ENCODE measurements at regions not wholly inside any gene's neighbourhood (a gene's known extent, or its start where the extent isn't known, plus 50 kb on each side); places are given as distances from the start of the nearest gene placed in this dataset.
A peak's percentile ranks its signal among the peaks of the same experiment; 100 is the strongest.

- intact Hi-C loops (cut with DNase I): loop anchor here in 1 of 2 donors (10.0 kb wide), 1 partner anchor 258 kb away; no protein-coding TSS in a partner anchor
- ATAC-seq (peak in 1 of 2 donors; percentile 50), DNase-seq (no peak)
Measured at GRCh38 chr16:27726621-27727261, 176.8 kb downstream of the KATNIP start.

- ATAC-seq (no peak), DNase-seq (no peak)
- intact Hi-C loops (cut with DNase I): loop anchor here in 1 of 2 donors (10.0 kb wide), 1 partner anchor 257 kb away; no protein-coding TSS in a partner anchor
Measured at GRCh38 chr16:27727941-27728340, 178.0 kb downstream of the KATNIP start.

- DNase-seq (no peak), ATAC-seq (peak; percentile 12 to 37)
- intact Hi-C loops (cut with DNase I): loop anchor here in 1 of 2 donors (10.0 kb wide), 1 partner anchor 256 kb away; no protein-coding TSS in a partner anchor
Measured at GRCh38 chr16:27728691-27729090, 178.7 kb downstream of the KATNIP start.

GRCh38 chr16:27729516-27730304, 179.8 kb downstream of the KATNIP start:
- intact Hi-C loops (cut with DNase I): loop anchor here in 1 of 2 donors (10.0 kb wide), 1 partner anchor 255 kb away; no protein-coding TSS in a partner anchor
- peak; percentile 49 for DNase-seq
- peak; percentile 51 to 77 for ATAC-seq

GRCh38 chr16:27730661-27731210, 180.8 kb downstream of the KATNIP start:
- DNase-seq (no peak), ATAC-seq (no peak)
- intact Hi-C loops (cut with DNase I): no loop called here

GRCh38 chr16:27735031-27735430, 185.1 kb downstream of the KATNIP start:
- DNase-seq: no peak
- intact Hi-C loops (cut with DNase I): no loop called here
- ATAC-seq: no peak

GRCh38 chr16:27736431-27736830, 186.5 kb downstream of the KATNIP start:
- ATAC-seq (no peak), DNase-seq (no peak)
- intact Hi-C loops (cut with DNase I): no loop called here

GRCh38 chr16:27737513-27737912, 187.6 kb downstream of the KATNIP start:
- ATAC-seq (no peak), DNase-seq (no peak)
- intact Hi-C loops (cut with DNase I): no loop called here

All from left cardiac atrium (tissue), 4 donors.